Lower leg skin (tissue), 4 donors: ENCODE measurements at regions not wholly inside any gene's neighbourhood (a gene's known extent, or its start where the extent isn't known, plus 50 kb on each side); places are given as distances from the start of the nearest gene placed in this dataset.

Experiments
- DNase-seq, 2 donors: peaks; one replicate each; pipeline ENCODE4 v3.0.0-alpha.2; 2019; ENCODE audit warnings: low spot score in 2 of 2
- H3K4me3 ChIP-seq: fragments of 200-600 bp; sonication (generic); 2 replicates; pipeline ENCODE4 v1.5.1; 2017; ENCODE audit warnings: mild to moderate bottlenecking, low read depth; ENCODE audit not compliant: poor library complexity, severe bottlenecking
- POLR2A ChIP-seq, 2 donors: fragments of 450-650 bp; IDR thresholded peaks; one replicate each; pipeline ENCODE4 v1.6.1; 2016 to 2017; ENCODE audit warnings: antibody characterized with exemption in 2 of 2, mild to moderate bottlenecking in 1 of 2, moderate library complexity in 1 of 2
- WGBS, 2 donors: methylation state at CpG; one replicate each; pipeline ENCODE4 v1.1.5; 2018; 5-methylcytosine and 5-hydroxymethylcytosine counted together
- intact Hi-C: fragments of 100-400 bp; cut with DNase I; formaldehyde crosslinking; loops from one replicate; pipeline ENCODE4 v1.15.0; 2023; ENCODE audit warnings: low total_unique reads
- TF ChIP-seq, protein P1 (sequence below), 3 donors: fragments of 450-650 bp; IDR thresholded peaks; one replicate each; pipeline ENCODE4 v1.5.1; 2016; ENCODE audit warnings: antibody characterized with exemption in 3 of 3, mild to moderate bottlenecking in 3 of 3, moderate library complexity in 2 of 3

DNA sequence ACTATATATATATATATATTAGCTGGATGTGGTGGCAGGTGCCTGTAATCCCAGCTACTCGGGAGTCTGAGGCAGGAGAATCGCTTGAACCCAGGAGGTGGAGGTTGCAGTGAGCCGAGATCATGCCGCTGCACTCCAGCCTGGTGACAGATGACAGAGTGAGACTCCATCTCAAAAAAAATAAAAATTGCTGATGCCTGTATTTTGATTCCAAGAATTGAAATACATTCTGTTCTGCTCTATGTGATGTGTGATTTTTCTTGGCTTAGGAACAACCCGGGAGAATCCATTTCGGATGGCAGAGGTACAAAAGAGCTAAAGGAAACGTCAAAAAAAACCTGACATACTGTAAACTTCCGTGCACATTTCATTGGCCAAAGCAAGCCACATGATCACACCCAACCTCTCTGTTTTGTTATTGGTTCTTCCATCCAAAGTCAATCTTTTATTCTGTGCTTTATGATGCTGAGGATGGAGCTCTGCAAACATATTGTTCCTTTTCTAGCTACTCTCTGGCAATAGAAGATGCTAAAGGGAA is 478.1 kb upstream of the MAP2 start:
- no peak for TF ChIP-seq POLR2A (IDR thresholded peaks at IDR 0.05)
- TF ChIP-seq, protein P1, sequence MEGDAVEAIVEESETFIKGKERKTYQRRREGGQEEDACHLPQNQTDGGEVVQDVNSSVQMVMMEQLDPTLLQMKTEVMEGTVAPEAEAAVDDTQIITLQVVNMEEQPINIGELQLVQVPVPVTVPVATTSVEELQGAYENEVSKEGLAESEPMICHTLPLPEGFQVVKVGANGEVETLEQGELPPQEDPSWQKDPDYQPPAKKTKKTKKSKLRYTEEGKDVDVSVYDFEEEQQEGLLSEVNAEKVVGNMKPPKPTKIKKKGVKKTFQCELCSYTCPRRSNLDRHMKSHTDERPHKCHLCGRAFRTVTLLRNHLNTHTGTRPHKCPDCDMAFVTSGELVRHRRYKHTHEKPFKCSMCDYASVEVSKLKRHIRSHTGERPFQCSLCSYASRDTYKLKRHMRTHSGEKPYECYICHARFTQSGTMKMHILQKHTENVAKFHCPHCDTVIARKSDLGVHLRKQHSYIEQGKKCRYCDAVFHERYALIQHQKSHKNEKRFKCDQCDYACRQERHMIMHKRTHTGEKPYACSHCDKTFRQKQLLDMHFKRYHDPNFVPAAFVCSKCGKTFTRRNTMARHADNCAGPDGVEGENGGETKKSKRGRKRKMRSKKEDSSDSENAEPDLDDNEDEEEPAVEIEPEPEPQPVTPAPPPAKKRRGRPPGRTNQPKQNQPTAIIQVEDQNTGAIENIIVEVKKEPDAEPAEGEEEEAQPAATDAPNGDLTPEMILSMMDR (IDR thresholded peaks at IDR 0.05): no peak
- intact Hi-C loops: no loop called here
- WGBS, 2 donors: 45 to 59% methylated on average over 8 of the region's 8 CpGs
- no peak for DNase-seq
- no peak overlapping the region for H3K4me3 ChIP-seq

DNA sequence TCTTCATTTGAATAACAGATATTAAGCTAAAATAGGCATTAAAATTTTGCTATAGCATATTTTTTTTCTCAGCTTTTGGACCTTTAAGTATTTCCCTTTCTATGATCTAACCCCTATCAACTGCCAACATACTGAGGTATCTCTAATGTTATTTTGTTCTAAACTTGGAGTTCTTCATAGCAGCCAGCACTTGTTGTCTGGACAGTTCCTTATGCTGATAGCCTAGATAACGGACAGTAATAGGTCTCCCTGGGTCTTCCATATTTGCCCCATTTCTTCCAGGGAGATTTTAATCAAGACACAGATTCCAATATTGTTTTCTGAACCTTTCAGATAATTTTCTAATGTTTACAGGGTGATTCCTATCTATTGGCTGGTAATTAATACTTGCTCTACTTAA is 475.8 kb upstream of the MAP2 start:
- 64 to 69% methylated on average over 1 of the region's 1 CpG for WGBS, 2 donors
- intact Hi-C loops: no loop called here
- no peak overlapping the region for H3K4me3 ChIP-seq
- TF ChIP-seq POLR2A (IDR thresholded peaks at IDR 0.05): no peak
- TF ChIP-seq, protein P1 (IDR thresholded peaks at IDR 0.05): no peak
- no peak for DNase-seq

- TF ChIP-seq POLR2A (IDR thresholded peaks at IDR 0.05): no peak
- no peak overlapping the region for H3K4me3 ChIP-seq
- intact Hi-C loops: no loop called here
- DNase-seq: no peak
- WGBS, 2 donors: 47 to 54% methylated on average over 4 of the region's 4 CpGs
Observed at GRCh38 chr2:208970070-208970469, 453.8 kb upstream of the MAP2 start.

GRCh38 chr2:208977582-208977981 is 446.3 kb upstream of the MAP2 start:
- TF ChIP-seq, protein P1 (IDR thresholded peaks at IDR 0.05): no peak
- no peak for TF ChIP-seq POLR2A (IDR thresholded peaks at IDR 0.05)
- H3K4me3 ChIP-seq: no peak overlapping the region
- DNase-seq: no peak
- intact Hi-C loops: no loop called here
- WGBS, 2 donors: 55 to 63% methylated on average over 2 of the region's 2 CpGs

GRCh38 chr2:208978946-208979345 is 444.9 kb upstream of the MAP2 start:
- intact Hi-C loops: no loop called here
- TF ChIP-seq POLR2A (IDR thresholded peaks at IDR 0.05): no peak
- TF ChIP-seq, protein P1 (IDR thresholded peaks at IDR 0.05): no peak
- H3K4me3 ChIP-seq: no peak overlapping the region
- no peak for DNase-seq

- DNase-seq: no peak
- TF ChIP-seq, protein P1 (IDR thresholded peaks at IDR 0.05): no peak
- TF ChIP-seq POLR2A (IDR thresholded peaks at IDR 0.05): no peak
- intact Hi-C loops: no loop called here
- H3K4me3 ChIP-seq: no peak overlapping the region
Observed at GRCh38 chr2:208980321-208980720, 443.5 kb upstream of the MAP2 start.
